Thoracic aorta (tissue), 2 donors: ENCODE measurements at regions not wholly inside any gene's neighbourhood (a gene's known extent, or its start where the extent isn't known, plus 50 kb on each side); places are given as distances from the start of the nearest gene placed in this dataset.

ENCODE experiments used
- ATAC-seq: fragments of 150-250 bp; one replicate; pipeline ENCODE4 v1.8.0; 2017; ENCODE audit warnings: low read depth; ENCODE audit not compliant: insufficient number of reproducible peaks, low FRiP score
- DNase-seq: peaks from one replicate; pipeline ENCODE4 v3.0.0-alpha.2; 2020; ENCODE audit warnings: low spot score
- H3K27ac ChIP-seq, 2 donors: fragments of 200-600 bp; sonication (generic); 1 replicate in 1 of 2; 2 replicates in 1 of 2; pipeline ENCODE4 v1.5.1; 2016; ENCODE audit warnings: mild to moderate bottlenecking in 2 of 2, moderate library complexity in 2 of 2
- H3K27me3 ChIP-seq: fragments of 200-600 bp; sonication (generic); replicated peaks from 2 replicates; pipeline ENCODE4 v1.6.0; 2016; ENCODE audit warnings: mild to moderate bottlenecking; ENCODE audit not compliant: insufficient read depth
- H3K36me3 ChIP-seq: fragments of 200-600 bp; sonication (generic); one replicate; pipeline ENCODE4 v1.5.1; 2016
- H3K4me1 ChIP-seq, 2 donors: fragments of 200-600 bp; sonication (generic); 1 replicate in 1 of 2; 2 replicates in 1 of 2; pipeline versions ENCODE4 v1.5.1 to v1.6.0; 2016; ENCODE audit warnings: low read depth in 2 of 2, mild to moderate bottlenecking in 1 of 2; ENCODE audit not compliant: control insufficient read depth in 1 of 2
- H3K4me3 ChIP-seq: fragments of 200-600 bp; sonication (generic); 2 replicates; pipeline ENCODE4 v1.5.1; 2016; ENCODE audit warnings: mild to moderate bottlenecking
- H3K9me3 ChIP-seq: fragments of 200-600 bp; sonication (generic); 2 replicates; pipeline ENCODE4 v1.5.1; 2016
- TF ChIP-seq, protein P1 (sequence below): fragments of 200-600 bp; sonication (generic); IDR thresholded peaks from one replicate; pipeline ENCODE4 v1.5.1; 2019; ENCODE audit warnings: antibody characterized with exemption

DNA sequence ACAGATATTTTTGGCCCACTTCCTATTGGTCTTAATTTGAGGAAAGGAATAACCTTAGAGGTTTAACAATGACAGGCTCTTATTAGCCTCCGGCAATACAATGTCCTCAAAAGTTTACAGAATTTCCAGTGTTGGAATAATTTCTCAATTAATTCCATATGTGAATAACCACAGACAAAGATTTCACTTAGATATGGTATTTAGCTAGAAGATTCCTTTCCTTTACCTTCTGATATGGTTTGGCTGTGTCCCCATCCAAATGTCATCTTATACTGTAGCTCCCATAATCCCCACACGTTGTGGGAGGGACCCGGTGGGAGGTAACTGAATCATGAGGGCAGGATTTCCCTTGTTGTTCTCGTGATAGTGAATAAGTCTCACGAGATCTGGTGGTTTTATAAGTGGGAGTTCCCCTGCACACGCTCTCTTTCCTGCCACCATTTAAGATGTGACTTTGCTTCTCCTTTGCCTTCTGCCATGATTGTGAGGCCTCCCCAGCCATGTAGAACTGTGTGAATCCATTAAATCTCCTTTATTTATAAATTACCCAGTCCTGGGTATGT lies 54.9 kb upstream of the RGS7 start:
- no peak for DNase-seq
- TF ChIP-seq, protein P1, sequence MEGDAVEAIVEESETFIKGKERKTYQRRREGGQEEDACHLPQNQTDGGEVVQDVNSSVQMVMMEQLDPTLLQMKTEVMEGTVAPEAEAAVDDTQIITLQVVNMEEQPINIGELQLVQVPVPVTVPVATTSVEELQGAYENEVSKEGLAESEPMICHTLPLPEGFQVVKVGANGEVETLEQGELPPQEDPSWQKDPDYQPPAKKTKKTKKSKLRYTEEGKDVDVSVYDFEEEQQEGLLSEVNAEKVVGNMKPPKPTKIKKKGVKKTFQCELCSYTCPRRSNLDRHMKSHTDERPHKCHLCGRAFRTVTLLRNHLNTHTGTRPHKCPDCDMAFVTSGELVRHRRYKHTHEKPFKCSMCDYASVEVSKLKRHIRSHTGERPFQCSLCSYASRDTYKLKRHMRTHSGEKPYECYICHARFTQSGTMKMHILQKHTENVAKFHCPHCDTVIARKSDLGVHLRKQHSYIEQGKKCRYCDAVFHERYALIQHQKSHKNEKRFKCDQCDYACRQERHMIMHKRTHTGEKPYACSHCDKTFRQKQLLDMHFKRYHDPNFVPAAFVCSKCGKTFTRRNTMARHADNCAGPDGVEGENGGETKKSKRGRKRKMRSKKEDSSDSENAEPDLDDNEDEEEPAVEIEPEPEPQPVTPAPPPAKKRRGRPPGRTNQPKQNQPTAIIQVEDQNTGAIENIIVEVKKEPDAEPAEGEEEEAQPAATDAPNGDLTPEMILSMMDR, result no peak
- ATAC-seq, result no peak

DNA sequence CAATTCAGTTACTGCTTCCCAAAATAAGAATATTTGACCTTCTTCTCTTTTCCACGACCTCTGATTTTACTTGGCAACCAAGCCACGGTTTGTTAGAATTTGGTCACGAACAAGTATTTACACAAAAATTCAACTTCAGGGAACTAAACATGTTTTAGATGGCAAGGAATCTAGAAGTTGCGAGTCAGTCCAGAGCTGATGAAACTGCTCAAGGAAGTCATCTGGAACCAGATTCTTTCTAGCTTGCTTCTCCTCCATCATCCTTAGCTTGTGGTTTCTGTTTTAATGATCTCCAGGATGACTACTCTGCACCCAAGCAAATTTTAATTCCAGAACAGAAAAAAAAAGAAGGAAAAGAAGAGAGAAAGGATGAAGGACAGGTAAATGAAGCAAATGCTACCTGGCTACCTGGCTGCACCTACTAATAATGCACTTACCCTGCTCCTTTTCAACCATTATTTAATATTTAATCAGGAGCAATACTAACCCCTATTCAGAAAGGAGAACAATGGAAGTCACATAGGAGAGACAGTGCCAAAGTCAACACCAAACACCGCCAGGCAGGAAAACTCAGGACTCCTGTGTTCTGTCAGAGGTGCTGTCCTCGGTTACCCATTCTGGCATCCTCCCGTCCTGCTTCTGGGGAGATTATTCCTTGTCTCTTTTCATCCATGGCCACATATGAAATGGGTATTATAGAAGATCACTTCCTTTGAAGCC lies 54.2 kb upstream of the RGS7 start:
- H3K36me3 ChIP-seq, result no peaks in the 10 kb centered on the region
- ATAC-seq (no peak), DNase-seq (no peak)
- no peaks in the 10 kb centered on the region for H3K27me3 ChIP-seq
- H3K9me3 ChIP-seq, result no peaks in the 10 kb centered on the region
- no peak overlapping the region for H3K27ac ChIP-seq
- H3K4me3 ChIP-seq, result no peak overlapping the region
- H3K4me1 ChIP-seq, result no peaks in the 10 kb centered on the region
- TF ChIP-seq, protein P1, result no peak

More for the DNA sequence above, 54.9 kb upstream of the RGS7 start:
- H3K9me3 ChIP-seq, result no peaks in the 10 kb centered on the region
- no peak overlapping the region for H3K4me3 ChIP-seq
- no peaks in the 10 kb centered on the region for H3K36me3 ChIP-seq
- no peaks in the 10 kb centered on the region for H3K4me1 ChIP-seq
- H3K27ac ChIP-seq, result no peak overlapping the region
- no peaks in the 10 kb centered on the region for H3K27me3 ChIP-seq

DNA sequence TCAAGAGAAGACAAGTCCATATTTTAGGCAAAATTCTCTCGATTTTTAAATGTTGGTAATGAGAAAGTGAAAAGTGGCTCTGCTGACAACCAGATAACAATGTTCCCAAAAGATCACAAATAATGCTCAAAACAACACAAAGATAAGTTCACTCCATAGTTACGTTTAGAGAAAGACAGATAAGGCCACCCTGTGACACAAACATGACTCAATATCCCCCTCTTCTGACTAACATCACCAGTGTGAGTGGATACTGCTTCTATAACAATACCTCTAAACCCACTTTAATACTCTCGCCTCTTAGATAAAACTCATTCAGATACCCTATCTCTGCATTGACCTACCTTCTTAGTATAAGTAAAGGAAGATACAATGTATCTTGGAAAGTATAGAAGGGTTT lies 51.2 kb upstream of the RGS7 start:
- Histone ChIP-seq H3K4me3 (no peak overlapping the region), H3K36me3 (no peaks in the 10 kb centered on the region), H3K27ac (no peak overlapping the region), H3K9me3 (no peaks in the 10 kb centered on the region), H3K27me3 (no peaks in the 10 kb centered on the region), H3K4me1 (no peaks in the 10 kb centered on the region)
- DNase-seq (no peak), ATAC-seq (no peak)
- TF ChIP-seq, protein P1, result no peak
